Activated CD8-positive, alpha-beta T cell treated with anti-CD3 and anti-CD28 coated beads for 36 hours (primary cell): ENCODE measurements at regions not wholly inside any gene's neighbourhood (a gene's known extent, or its start where the extent isn't known, plus 50 kb on each side); places are given as distances from the start of the nearest gene placed in this dataset.

ENCODE experiments used
- ATAC-seq: fragments of 200-7000 bp; cut with Tn5 transposase; one replicate; pipeline ENCODE4 v1.10.0; 2021; ENCODE audit warnings: mild to moderate bottlenecking, moderate library complexity
- CTCF ChIA-PET: fragments of 350-600 bp; sonication (Branson Sonifier 250); formaldehyde crosslinking; loops from one replicate; lab custom pipeline; 2021; ENCODE audit warnings: antibody characterized with exemption; lab: Charles Lee
- POLR2A ChIA-PET: fragments of 350-600 bp; sonication (Branson Sonifier 250); formaldehyde crosslinking; loops from one replicate; lab custom pipeline; 2021; ENCODE audit warnings: antibody characterized with exemption; lab: Charles Lee
- DNase-seq: peaks from one replicate; pipeline ENCODE4 v3.0.0-alpha.2; 2020
- H3K27ac Mint-ChIP-seq: one replicate; pipeline ENCODE4 v1.8.0; 2021; ENCODE audit warnings: mild to moderate bottlenecking, mixed read lengths
- H3K27me3 Mint-ChIP-seq: one replicate; pipeline ENCODE4 v1.8.0; 2021; ENCODE audit warnings: mixed read lengths
- H3K36me3 Mint-ChIP-seq: one replicate; pipeline ENCODE4 v1.8.0; 2021; ENCODE audit warnings: low read depth, mixed read lengths
- H3K4me1 Mint-ChIP-seq: one replicate; pipeline ENCODE4 v1.8.0; 2021; ENCODE audit warnings: low read depth, mixed read lengths
- H3K4me3 Mint-ChIP-seq: one replicate; pipeline ENCODE4 v1.8.0; 2021; ENCODE audit warnings: mild to moderate bottlenecking, moderate library complexity, mixed read lengths
- H3K9me3 Mint-ChIP-seq: one replicate; pipeline ENCODE4 v1.8.0; 2021; ENCODE audit warnings: mixed read lengths
- intact Hi-C: fragments of 100-400 bp; cut with micrococcal nuclease; formaldehyde crosslinking; loops from one replicate; pipeline ENCODE4 v1.10.0; 2022
- TF ChIP-seq, protein P1 (sequence below): fragments of 200-600 bp; IDR thresholded peaks from one replicate; pipeline ENCODE4 v1.8.0; 2022; ENCODE audit warnings: antibody characterized with exemption, mild to moderate bottlenecking

DNA sequence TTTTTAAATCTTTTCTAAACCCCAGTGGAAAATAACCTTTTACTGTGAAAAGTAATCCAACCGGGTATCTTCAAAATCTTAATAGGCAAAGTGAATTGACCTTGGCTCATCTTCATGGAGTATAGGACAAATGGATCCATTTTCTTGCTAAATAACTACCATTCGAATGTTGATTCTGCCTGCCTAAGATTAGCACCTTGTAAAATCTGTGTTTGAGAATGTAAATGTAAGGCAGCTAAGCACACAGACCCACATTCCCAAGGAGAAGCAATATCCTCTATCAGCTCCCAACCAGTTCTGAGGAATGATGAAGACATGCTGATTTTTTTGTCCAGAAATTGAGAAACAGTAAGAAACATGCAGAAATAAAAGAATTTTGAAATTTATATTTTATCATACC lies 509.8 kb upstream of the SMIM21 start:
- peaks cover 2% of the 10 kb centered on the region for H3K9me3 Mint-ChIP-seq
- CTCF ChIA-PET = no interaction called here
- H3K4me3 Mint-ChIP-seq = no peak overlapping the region
- no peak for DNase-seq
- H3K27me3 Mint-ChIP-seq = no peaks in the 10 kb centered on the region
- TF ChIP-seq, protein P1, sequence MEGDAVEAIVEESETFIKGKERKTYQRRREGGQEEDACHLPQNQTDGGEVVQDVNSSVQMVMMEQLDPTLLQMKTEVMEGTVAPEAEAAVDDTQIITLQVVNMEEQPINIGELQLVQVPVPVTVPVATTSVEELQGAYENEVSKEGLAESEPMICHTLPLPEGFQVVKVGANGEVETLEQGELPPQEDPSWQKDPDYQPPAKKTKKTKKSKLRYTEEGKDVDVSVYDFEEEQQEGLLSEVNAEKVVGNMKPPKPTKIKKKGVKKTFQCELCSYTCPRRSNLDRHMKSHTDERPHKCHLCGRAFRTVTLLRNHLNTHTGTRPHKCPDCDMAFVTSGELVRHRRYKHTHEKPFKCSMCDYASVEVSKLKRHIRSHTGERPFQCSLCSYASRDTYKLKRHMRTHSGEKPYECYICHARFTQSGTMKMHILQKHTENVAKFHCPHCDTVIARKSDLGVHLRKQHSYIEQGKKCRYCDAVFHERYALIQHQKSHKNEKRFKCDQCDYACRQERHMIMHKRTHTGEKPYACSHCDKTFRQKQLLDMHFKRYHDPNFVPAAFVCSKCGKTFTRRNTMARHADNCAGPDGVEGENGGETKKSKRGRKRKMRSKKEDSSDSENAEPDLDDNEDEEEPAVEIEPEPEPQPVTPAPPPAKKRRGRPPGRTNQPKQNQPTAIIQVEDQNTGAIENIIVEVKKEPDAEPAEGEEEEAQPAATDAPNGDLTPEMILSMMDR = no peak
- no peak for ATAC-seq
- no peaks in the 10 kb centered on the region for H3K36me3 Mint-ChIP-seq
- intact Hi-C loops = no loop called here
- no peak overlapping the region for H3K27ac Mint-ChIP-seq
- no peaks in the 10 kb centered on the region for H3K4me1 Mint-ChIP-seq
- POLR2A ChIA-PET = no interaction called here

DNA sequence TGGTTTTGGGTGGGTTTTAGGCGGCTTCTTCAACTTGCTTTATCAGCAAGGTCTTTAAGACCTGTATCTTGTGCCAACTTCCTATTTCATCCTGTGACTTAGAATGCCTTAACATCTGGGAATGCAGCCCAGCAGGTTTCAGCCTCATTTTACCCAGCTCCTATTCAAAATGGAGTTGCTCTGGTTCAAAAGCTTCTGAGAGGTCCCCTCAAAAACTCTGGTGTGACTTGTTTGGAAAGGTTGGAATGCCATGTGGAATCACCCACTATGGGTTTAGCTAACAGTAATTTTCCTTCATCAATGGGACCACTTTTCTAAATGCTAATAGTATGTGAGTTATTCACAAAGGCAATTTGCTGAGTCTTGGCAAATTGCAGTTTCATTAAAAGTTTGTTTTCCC lies 509.4 kb upstream of the SMIM21 start:
- intact Hi-C loops = no loop called here
- ATAC-seq (no peak), DNase-seq (no peak)
- H3K4me1 Mint-ChIP-seq = no peaks in the 10 kb centered on the region
- no peak overlapping the region for H3K27ac Mint-ChIP-seq
- H3K4me3 Mint-ChIP-seq = no peak overlapping the region
- no peaks in the 10 kb centered on the region for H3K9me3 Mint-ChIP-seq
- ChIA-PET POLR2A (no interaction called here), CTCF (no interaction called here)
- H3K36me3 Mint-ChIP-seq = no peaks in the 10 kb centered on the region
- H3K27me3 Mint-ChIP-seq = no peaks in the 10 kb centered on the region
- TF ChIP-seq, protein P1 = no peak

DNA sequence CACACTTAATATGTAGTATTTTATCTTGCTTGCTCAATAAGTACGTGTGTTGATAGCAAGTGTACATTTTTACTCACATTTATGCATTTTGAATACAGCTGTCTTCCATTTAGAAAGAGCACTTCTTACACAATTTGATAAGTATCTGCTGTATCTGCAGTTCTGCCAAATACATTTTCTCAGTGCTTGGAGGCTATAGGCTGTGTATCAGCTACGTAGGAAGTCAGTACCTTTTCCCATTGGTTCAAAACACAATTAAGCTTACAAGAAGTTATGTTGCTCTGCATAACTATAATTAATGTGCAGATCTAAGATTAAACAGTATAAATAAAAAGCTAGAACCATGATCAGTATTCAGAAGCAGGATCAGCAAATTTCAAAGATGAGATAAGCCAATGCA lies 503.6 kb upstream of the SMIM21 start:
- Mint-ChIP-seq H3K4me1 (no peaks in the 10 kb centered on the region), H3K9me3 (no peaks in the 10 kb centered on the region), H3K4me3 (no peak overlapping the region), H3K36me3 (no peaks in the 10 kb centered on the region), H3K27ac (no peak overlapping the region), H3K27me3 (no peaks in the 10 kb centered on the region)
- no peak for ATAC-seq
- TF ChIP-seq, protein P1 = no peak
- ChIA-PET CTCF (no interaction called here), POLR2A (no interaction called here)
- no peak for DNase-seq
- intact Hi-C loops = no loop called here

DNA sequence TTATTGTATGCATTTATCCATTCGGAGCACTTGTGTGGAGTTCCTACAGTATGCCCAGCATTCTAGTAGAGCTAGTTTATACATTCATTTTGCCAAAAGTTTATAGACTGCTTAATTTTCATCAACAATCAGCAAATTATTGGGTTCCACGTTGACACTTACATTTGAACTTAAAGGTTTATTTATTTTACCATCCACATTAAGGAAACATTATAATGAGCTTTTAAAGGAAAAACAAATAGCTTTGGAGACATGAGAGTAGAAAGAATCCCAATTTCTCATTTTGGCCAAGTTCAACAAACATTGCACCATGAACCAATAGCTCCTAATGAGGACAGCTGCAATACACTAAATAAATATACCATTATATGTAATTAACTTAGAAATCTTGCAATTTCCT lies 501.2 kb upstream of the SMIM21 start:
- Mint-ChIP-seq H3K36me3 (no peaks in the 10 kb centered on the region), H3K4me1 (no peaks in the 10 kb centered on the region), H3K27ac (no peak overlapping the region), H3K27me3 (no peaks in the 10 kb centered on the region), H3K4me3 (no peak overlapping the region), H3K9me3 (no peaks in the 10 kb centered on the region)
- POLR2A ChIA-PET = no interaction called here
- no peak for ATAC-seq
- TF ChIP-seq, protein P1 = no peak
- intact Hi-C loops = no loop called here
- no peak for DNase-seq
- CTCF ChIA-PET = no interaction called here

DNA sequence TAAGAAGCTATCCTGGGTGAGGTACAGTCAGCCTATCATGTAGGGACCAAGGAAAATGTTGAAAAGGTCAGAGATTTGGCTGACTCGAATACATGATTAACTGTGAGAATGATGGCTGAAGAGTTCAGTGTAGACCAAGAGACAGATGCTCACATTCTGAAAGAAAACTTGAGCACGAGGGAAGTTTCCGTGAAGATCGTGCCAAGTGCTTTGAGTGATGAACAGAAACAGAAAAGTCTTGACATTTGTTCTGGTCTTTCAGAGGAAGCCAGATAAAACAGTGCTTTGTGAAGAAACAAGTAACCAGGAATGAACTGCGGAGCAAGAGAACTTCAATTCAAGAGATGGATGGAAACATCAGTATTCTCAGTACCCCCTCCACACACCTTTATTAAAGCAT lies 500.3 kb upstream of the SMIM21 start:
- DNase-seq = no peak
- no peaks in the 10 kb centered on the region for H3K9me3 Mint-ChIP-seq
- H3K27me3 Mint-ChIP-seq = no peaks in the 10 kb centered on the region
- no peaks in the 10 kb centered on the region for H3K36me3 Mint-ChIP-seq
- intact Hi-C loops = no loop called here
- ChIA-PET CTCF (no interaction called here), POLR2A (no interaction called here)
- TF ChIP-seq, protein P1 = no peak
- no peaks in the 10 kb centered on the region for H3K4me1 Mint-ChIP-seq
- H3K27ac Mint-ChIP-seq = no peak overlapping the region
- no peak overlapping the region for H3K4me3 Mint-ChIP-seq
- no peak for ATAC-seq
